D341Med (cell line): ENCODE measurements at regions not wholly inside any gene's neighbourhood (a gene's known extent, or its start where the extent isn't known, plus 50 kb on each side); places are given as distances from the start of the nearest gene placed in this dataset.
A peak's percentile ranks its signal among the peaks of the same experiment; 100 is the strongest.

Source experiments
- DNase-seq: peaks from one replicate; pipeline ENCODE4 v3.0.0; 2012; ENCODE audit warnings: low spot score

- no peak for DNase-seq
Observed at GRCh38 chr15:69893863-69894262, 203.9 kb downstream of the TLE3 start.

GRCh38 chr15:69895202-69895601 is 202.5 kb downstream of the TLE3 start:
- DNase-seq, result no peak

- no peak for DNase-seq
Observed at GRCh38 chr15:69896606-69897005, 201.1 kb downstream of the TLE3 start.

- no peak for DNase-seq
Observed at GRCh38 chr15:69897061-69897460, 200.7 kb downstream of the TLE3 start.

GRCh38 chr15:69897471-69898237 is 200.1 kb downstream of the TLE3 start:
- no peak for DNase-seq

GRCh38 chr15:69898243-69898642 is 199.5 kb downstream of the TLE3 start:
- no peak for DNase-seq

GRCh38 chr15:69902414-69903062 is 195.2 kb downstream of the TLE3 start:
- DNase-seq, result no peak

- no peak for DNase-seq
Observed at GRCh38 chr15:69903470-69904469, 193.9 kb downstream of the TLE3 start.

GRCh38 chr15:69906256-69907185 is 191.2 kb downstream of the TLE3 start:
- DNase-seq, result no peak

- no peak for DNase-seq
Observed at GRCh38 chr15:69908060-69908459, 189.7 kb downstream of the TLE3 start.

- DNase-seq, result no peak
Observed at GRCh38 chr15:69908590-69909420, 188.9 kb downstream of the TLE3 start.

- no peak for DNase-seq
Observed at GRCh38 chr15:69909719-69910444, 187.8 kb downstream of the TLE3 start.

- DNase-seq, result no peak
Observed at GRCh38 chr15:69910514-69910913, 187.2 kb downstream of the TLE3 start.

- no peak for DNase-seq
Observed at GRCh38 chr15:69912116-69912515, 185.6 kb downstream of the TLE3 start.

GRCh38 chr15:69914040-69914439 is 183.7 kb downstream of the TLE3 start:
- no peak for DNase-seq

GRCh38 chr15:69914960-69915359 is 182.8 kb downstream of the TLE3 start:
- DNase-seq, result no peak

GRCh38 chr15:69916169-69916785 is 181.4 kb downstream of the TLE3 start:
- no peak for DNase-seq

- no peak for DNase-seq
Observed at GRCh38 chr15:69917056-69917455, 180.7 kb downstream of the TLE3 start.

- peak; percentile 75 for DNase-seq
Observed at GRCh38 chr15:69919816-69920215, 177.9 kb downstream of the TLE3 start.
